ENCODE measurements at regions not wholly inside any gene's neighbourhood (a gene's known extent, or its start where the extent isn't known, plus 50 kb on each side); places are given as distances from the start of the nearest gene placed in this dataset.

DNA sequence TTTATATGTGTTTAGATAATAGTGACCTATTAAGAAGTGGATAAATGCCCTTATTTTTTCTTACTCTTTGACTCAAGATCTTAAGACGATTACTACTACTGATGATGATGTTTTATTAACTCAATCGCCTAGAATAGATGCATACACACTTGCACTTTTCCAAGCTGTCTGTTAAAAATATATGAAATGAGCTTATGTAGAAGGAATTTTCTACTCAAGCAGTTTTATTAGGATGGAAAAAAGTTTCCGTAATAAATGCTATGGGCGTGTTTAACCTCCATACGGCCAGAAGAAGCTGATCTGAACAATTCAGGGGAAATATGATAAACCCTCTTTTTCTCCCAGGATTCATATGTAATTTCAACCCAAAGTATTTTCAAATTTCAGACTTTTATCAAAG, 455.7 kb upstream of the MPDZ start:
- no peak overlapping the region for H2AFZ ChIP-seq (ENCODE audit: insufficient read depth, low read depth, low read length, poor library complexity, severe bottlenecking)
- no CpG with 5 or more reads among the region's 5 CpGs for WGBS (ENCODE audit: insufficient coverage)
- H3K4me1 Mint-ChIP-seq = no peaks in the 10 kb centered on the region
- no peaks in the 10 kb centered on the region for H4K20me1 ChIP-seq (ENCODE audit: control insufficient read depth, insufficient read depth, low read length, poor library complexity, severe bottlenecking)
- no peak overlapping the region for H3K4me2 ChIP-seq (replicated peaks; ENCODE audit: low read depth, low read length, poor library complexity, severe bottlenecking)
- no peak for DNase-seq
- no peak overlapping the region for H3K4me3 Mint-ChIP-seq
- no peak overlapping the region for H3K4me3 ChIP-seq (ENCODE audit: control extremely low read depth in 1 of 5, extremely low read depth in 1 of 5, insufficient read depth in 1 of 5, low read depth in 2 of 5, low read length in 4 of 5)
- H3K9ac ChIP-seq (ENCODE audit: low read length) = no peak overlapping the region
- TF ChIP-seq, protein P1, sequence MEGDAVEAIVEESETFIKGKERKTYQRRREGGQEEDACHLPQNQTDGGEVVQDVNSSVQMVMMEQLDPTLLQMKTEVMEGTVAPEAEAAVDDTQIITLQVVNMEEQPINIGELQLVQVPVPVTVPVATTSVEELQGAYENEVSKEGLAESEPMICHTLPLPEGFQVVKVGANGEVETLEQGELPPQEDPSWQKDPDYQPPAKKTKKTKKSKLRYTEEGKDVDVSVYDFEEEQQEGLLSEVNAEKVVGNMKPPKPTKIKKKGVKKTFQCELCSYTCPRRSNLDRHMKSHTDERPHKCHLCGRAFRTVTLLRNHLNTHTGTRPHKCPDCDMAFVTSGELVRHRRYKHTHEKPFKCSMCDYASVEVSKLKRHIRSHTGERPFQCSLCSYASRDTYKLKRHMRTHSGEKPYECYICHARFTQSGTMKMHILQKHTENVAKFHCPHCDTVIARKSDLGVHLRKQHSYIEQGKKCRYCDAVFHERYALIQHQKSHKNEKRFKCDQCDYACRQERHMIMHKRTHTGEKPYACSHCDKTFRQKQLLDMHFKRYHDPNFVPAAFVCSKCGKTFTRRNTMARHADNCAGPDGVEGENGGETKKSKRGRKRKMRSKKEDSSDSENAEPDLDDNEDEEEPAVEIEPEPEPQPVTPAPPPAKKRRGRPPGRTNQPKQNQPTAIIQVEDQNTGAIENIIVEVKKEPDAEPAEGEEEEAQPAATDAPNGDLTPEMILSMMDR (IDR thresholded peaks at IDR 0.05) = no peak
- no peak for TF ChIP-seq EZH2 (IDR thresholded peaks at IDR 0.05; ENCODE audit: borderline replicate concordance, insufficient read depth, low read depth, low read length, poor library complexity, severe bottlenecking)
- H3K79me2 ChIP-seq (ENCODE audit: control insufficient read depth, insufficient read depth, low read length) = no peaks in the 10 kb centered on the region
- no peak overlapping the region for H3K27ac Mint-ChIP-seq
- H3K27me3 Mint-ChIP-seq = no peaks in the 10 kb centered on the region
- no peaks in the 10 kb centered on the region for H3K36me3 ChIP-seq (replicated peaks in 1 of 2; ENCODE audit: control extremely low read depth in 1 of 2, control insufficient read depth in 1 of 2, extremely low read depth in 1 of 2, insufficient read depth in 2 of 2, low read length in 1 of 2)
- no peaks in the 10 kb centered on the region for H3K4me1 ChIP-seq (ENCODE audit: control insufficient read depth in 2 of 2, insufficient read depth in 2 of 2, low read length in 2 of 2)
- H3K27me3 ChIP-seq (replicated peaks in 1 of 4; ENCODE audit: control extremely low read depth in 1 of 4, control insufficient read depth in 3 of 4, insufficient read depth in 4 of 4, low read length in 3 of 4) = no peaks in the 10 kb centered on the region
- ChIA-PET CTCF (no interaction called here), POLR2A (no interaction called here)
- H3K9me3 Mint-ChIP-seq (ENCODE audit: insufficient read depth) = peaks cover 7% of the 10 kb centered on the region
- intact Hi-C loops (cut with micrococcal nuclease) = no loop called here
- peaks cover 0 to 2% (median 0%) of the 10 kb centered on the region in 3 donors for H3K9me3 ChIP-seq (ENCODE audit: control extremely low read depth in 1 of 3, control insufficient read depth in 2 of 3, insufficient read depth in 1 of 3, low read length in 2 of 3)
- no peak overlapping the region for H3K27ac ChIP-seq (ENCODE audit: low read length in 2 of 2)
- ATAC-seq (ENCODE audit: low read depth) = no peak

DNA sequence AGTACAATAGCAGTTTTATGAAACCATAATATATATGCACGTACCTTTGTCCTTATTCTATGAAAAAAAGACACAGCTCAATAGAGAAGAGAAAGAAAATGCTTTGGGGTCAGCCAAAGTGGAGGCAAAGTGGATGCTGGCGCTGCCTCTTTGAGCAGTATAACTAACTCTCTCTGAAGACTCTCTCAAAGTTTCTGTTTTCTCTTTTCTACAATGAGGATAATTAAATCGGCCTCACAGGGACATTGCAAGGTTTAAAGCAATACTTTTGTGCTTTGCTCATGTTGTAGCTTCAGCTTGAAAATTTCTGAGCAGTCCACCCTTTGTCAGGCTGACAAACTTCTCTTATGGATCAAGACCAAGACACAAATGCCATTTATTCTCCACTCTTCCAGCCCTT, 455.1 kb upstream of the MPDZ start:
- Histone ChIP-seq H3K4me1 (ENCODE audit: control insufficient read depth in 2 of 2, insufficient read depth in 2 of 2, low read length in 2 of 2) (no peaks in the 10 kb centered on the region), H4K20me1 (ENCODE audit: control insufficient read depth, insufficient read depth, low read length, poor library complexity, severe bottlenecking) (no peaks in the 10 kb centered on the region), H3K27me3 (replicated peaks in 1 of 4; ENCODE audit: control extremely low read depth in 1 of 4, control insufficient read depth in 3 of 4, insufficient read depth in 4 of 4, low read length in 3 of 4) (no peaks in the 10 kb centered on the region), H3K4me3 (ENCODE audit: control extremely low read depth in 1 of 5, extremely low read depth in 1 of 5, insufficient read depth in 1 of 5, low read depth in 2 of 5, low read length in 4 of 5) (no peak overlapping the region), H2AFZ (ENCODE audit: insufficient read depth, low read depth, low read length, poor library complexity, severe bottlenecking) (no peak overlapping the region), H3K9me3 (ENCODE audit: control extremely low read depth in 1 of 3, control insufficient read depth in 2 of 3, insufficient read depth in 1 of 3, low read length in 2 of 3) (peaks cover 0 to 2% (median 0%) of the 10 kb centered on the region in 3 donors), H3K27ac (ENCODE audit: low read length in 2 of 2) (no peak overlapping the region), H3K4me2 (replicated peaks; ENCODE audit: low read depth, low read length, poor library complexity, severe bottlenecking) (no peak overlapping the region), H3K9ac (ENCODE audit: low read length) (no peak overlapping the region), H3K79me2 (ENCODE audit: control insufficient read depth, insufficient read depth, low read length) (no peaks in the 10 kb centered on the region), H3K36me3 (replicated peaks in 1 of 2; ENCODE audit: control extremely low read depth in 1 of 2, control insufficient read depth in 1 of 2, extremely low read depth in 1 of 2, insufficient read depth in 2 of 2, low read length in 1 of 2) (no peaks in the 10 kb centered on the region)
- WGBS (ENCODE audit: insufficient coverage) = 100% methylated on average over 2 of the region's 3 CpGs
- ChIA-PET POLR2A (no interaction called here), CTCF (no interaction called here)
- DNase-seq = no peak
- Mint-ChIP-seq H3K9me3 (ENCODE audit: insufficient read depth) (peaks cover 7% of the 10 kb centered on the region), H3K27me3 (no peaks in the 10 kb centered on the region), H3K27ac (no peak overlapping the region), H3K4me1 (no peaks in the 10 kb centered on the region), H3K4me3 (no peak overlapping the region)
- intact Hi-C loops (cut with micrococcal nuclease) = no loop called here
- ATAC-seq (ENCODE audit: low read depth) = no peak
- TF ChIP-seq EZH2 (IDR thresholded peaks at IDR 0.05; ENCODE audit: borderline replicate concordance, insufficient read depth, low read depth, low read length, poor library complexity, severe bottlenecking) = no peak
- TF ChIP-seq, protein P1 (IDR thresholded peaks at IDR 0.05) = no peak

Data from B cell (primary cell).